HG03575 (cell line): ENCODE measurements at regions not wholly inside any gene's neighbourhood (a gene's known extent, or its start where the extent isn't known, plus 50 kb on each side); places are given as distances from the start of the nearest gene placed in this dataset.
"Not testable (repeated sequence)": the region's sequence is repeated elsewhere in the genome, so short reads cannot be mapped to it uniquely, and the experiment has no call there.

Source experiments
- ATAC-seq: cut with Tn5 transposase; IDR thresholded peaks from one replicate; pipeline ENCODE4 v1.9.1; 2021; ENCODE audit not compliant: unreplicated experiment, insufficient number of reproducible peaks, low FRiP score; ENCODE audit errors: extremely low read depth

DNA sequence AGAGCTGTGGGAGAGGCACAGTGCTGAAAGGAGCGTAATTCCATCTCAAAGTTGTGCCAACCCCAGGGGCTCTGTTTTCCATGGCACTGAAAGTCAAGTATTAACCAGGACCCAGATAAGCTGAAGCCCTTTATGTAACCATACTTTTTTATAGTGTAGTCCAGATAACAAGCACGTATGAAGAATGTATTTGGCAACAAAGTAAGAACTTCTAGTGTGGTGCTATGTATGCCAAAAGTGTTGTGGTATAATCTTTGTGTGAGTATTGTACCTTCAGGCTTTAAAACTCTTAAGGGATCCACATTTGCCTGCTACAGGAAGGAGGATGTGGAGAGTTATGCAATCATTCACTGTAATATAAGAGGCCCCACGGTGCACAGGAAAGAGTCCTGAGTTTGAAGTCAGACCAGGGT is 129.4 kb downstream of the IBTK start:
- no peak for ATAC-seq

DNA sequence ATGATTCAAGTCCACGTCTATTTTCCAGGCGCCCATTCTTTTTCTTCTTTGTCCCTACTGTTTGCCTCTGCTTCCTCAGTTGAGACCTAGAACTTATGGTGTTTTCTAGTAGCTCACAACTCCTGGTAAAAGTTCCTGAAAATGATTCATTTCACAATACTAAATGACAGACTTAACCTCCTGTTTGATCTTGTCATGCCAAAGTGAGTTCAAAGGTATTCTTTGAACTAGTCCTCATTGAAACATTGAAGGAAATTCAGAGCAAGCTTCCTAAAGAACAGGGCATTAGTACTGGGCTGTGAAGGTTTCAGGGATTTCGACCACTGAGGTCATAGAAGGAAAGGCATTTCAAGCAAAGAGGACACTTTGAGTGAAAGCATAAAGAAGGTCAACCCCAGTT is 132.8 kb downstream of the IBTK start:
- no peak for ATAC-seq

DNA sequence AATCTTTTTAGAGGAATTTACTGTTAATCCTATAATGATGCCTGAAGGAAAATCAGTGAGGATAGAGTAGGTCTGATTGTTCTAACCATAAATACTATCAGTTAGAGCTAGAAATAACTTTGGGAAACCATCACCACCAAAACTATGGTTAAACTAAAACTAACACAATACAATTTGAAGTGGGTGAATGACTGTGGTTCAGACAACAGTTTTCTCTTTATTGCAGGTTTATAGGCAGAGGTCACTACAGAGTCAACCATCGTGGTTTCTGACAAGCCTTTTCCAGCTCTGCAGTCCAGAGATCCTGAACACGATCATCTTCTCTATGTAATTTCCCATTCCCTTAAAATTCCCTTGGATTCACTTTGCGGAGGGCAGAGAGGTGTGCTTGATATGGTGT is 134.3 kb downstream of the IBTK start:
- no peak for ATAC-seq

DNA sequence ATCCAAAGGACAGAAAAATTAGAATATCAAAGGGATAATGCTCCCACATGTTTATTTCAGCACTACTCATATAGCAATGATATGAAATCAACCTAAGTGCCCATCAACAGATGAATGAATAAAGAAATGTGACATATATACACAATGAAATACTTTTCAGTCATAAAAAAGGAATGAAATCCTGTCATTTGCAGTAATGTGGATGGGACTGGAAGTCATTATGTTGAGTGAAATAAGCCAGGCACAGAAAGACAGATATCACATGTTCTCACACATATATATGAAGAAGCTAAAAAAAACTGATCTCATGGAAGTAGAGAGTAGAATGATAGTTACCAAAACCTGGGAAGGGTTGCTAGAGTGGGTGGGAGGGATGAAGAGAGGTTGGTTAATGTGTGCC is 135.7 kb downstream of the IBTK start:
- ATAC-seq: no peak

DNA sequence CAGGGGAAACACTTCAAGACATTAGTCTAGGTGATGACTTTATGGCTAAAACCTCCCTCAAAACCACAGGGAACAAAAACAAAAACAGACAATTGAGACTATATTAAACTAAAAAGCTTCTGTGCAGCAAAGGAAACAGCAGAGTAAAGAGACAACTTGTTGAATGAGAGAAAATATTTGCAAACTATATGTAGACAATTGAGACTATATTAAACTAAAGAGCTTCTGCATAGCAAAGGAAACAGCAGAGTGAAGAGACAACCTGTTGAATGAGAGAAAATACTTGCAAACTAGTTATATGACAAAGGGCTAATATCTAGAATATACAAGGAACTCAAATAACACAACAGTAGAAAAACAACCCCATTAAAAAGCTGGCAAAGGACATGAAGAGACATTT is 136.4 kb downstream of the IBTK start:
- ATAC-seq: no peak

DNA sequence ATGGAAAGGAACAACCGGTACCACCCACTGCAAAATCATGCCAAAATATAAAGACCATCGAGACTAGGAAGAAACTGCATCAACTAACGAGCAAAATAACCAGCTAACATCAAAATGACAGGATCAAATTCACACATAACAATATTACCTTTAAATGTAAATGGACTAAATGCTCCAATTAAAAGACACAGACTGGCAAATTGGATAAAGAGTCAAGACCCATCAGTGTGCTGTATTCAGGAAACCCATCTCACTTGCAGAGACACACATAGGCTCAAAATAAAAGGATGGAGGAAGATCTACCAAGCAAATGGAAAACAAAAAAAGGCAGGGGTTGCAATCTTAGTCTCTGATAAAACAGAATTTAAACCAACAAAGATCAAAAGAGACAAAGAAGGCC is 144.4 kb downstream of the IBTK start:
- ATAC-seq: not testable (repeated sequence)

DNA sequence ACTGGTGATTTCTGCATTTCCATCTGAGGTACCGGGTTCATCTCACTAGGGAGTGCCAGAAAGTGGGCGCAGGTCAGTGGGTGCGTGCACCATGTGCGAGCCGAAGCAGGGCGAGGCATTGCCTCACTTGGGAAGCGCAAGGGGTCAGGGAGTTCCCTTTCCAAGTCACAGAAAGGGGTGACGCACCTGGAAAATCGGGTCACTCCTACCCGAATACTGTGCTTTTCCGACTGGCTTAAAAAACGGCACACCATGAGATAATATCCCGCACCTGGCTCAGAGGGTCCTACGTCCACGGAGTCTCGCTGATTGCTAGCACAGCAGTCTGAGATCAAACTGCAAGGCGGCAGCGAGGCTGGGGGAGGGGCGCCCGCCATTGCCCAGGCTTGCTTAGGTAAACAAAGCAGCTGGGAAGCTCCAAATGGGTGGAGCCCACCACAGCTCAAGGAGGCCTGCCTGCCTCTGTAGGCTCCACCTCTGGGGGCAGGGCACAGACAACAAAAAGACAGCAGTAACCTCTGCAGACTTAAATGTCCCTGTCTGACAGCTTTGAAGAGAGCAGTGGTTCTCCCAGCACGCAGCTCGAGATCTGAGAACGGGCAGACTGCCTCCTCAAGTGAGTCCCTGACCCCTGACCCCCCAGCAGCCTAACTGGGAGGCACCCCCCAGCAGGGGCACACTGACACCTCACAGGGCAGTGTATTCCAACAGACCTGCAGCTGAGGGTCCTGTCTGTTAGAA is 146.0 kb downstream of the IBTK start:
- ATAC-seq: not testable (repeated sequence)

DNA sequence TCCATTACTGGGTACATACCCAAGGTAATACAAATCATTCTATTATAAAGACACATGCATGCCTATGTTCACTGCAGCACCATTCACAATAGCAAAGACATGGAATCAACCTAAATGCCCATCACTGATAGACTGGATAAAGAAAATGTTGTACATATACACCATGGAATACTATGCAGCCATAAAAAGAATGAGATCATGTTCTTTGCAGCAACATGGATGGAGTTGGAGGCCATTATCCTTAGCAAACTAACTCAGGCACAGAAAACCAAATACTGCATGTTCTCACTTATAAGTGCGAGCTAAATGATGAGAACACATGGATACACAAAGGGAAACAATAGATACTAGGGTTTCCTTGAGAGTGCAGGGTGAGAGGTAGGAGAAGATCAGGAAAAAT is 146.8 kb downstream of the IBTK start:
- ATAC-seq: not testable (repeated sequence)

DNA sequence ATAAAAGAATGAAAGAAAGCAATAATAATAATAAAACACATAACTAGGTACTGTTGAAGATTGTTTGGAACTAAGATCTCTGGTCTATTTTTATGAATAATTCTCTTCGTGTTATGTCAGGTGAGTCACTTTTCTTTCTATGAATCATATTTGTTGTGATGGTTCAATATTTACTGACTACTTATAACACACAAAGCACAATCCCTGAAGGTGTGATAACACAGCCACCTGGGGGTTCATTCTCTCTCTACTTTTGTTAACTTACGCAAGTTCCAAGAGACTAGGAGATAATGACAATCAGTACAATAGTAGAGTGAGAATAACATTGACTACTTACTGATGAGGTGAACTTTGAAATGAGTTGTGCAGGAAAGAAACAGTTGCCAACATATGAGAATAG is 149.9 kb downstream of the IBTK start:
- ATAC-seq: no peak

DNA sequence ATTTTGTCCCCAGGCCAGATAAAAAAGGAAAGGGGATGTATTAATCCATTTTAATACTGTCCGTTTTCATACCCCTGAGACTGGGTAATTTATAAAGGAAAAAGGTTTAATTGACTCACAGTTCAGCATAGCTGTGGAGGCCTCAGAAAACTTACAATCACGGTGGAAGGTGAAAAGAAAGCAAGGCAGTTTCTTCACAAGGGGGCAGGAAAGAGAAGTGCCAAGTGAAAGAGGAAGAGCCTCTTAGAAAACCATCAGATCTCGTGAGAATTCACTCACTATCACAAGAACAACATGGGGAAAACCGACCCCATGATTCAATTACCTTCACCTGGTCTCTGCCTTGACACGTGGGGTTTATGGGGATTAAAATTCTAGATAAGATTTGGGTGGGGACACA is 152.5 kb downstream of the IBTK start:
- ATAC-seq: no peak

DNA sequence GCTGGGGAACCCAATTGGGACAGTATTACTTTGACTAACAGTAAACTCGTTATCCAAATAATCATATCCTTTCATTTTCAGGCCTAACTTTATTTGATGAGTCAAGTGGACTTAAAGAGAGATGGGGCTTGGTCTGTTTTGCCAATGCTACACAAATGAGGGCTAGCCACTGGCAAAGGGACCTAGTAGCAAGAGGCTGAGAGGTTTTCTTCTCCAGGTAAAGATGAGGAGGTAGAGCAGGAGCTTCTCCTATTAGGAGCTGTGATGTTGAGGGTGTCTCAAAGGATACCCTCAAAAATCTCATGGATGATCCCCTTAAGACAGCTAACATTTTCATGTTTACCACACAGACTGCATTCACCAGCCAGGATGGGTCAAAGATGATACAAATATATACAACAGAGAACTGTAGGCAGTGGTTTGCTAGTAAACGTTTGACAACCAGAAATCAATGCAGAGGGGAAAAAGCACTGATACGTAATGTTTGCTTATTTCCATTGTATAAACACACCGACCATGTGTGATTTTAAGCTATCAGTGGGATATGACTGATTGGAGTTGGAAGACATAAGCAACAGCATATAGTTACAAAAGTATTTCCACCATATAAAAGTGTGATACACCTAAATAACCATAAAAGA is 153.3 kb downstream of the IBTK start:
- no peak for ATAC-seq

DNA sequence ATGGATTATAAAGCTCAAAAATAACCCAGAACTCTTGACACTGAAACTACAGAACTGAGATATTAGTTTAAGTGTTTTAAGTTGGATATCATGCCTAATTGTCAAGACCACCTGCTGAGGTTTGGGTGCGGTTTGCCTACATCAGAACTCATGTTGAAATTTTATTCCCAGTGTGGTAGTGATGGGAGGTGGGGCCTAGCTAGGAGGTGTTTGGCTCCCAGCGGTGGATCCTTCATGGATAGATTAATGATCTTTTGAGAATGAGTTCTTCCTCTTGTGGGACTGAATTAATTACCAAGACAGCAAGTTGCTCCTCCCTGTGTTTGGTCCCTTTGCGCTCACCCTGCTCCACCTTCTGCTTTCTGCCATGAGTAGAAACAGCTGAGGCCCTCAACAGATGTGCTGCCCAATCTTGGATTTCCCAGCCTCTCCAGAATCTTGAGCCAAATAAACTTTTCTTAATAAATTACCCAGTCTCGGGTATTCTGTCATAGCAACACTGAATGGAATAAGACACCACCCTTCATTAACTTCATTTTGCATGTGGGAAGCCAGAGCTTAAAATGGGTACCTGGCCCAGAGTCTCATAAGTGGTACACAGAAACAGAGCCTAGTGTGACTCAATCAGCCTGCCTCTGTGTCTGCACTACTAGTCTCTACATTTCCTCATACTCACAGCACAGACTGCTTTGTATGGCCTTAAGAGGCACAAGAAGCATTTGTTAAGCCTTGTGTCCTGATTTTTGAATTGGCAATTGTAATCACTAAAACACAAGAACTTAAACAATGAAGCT is 158.4 kb downstream of the IBTK start:
- ATAC-seq: no peak

DNA sequence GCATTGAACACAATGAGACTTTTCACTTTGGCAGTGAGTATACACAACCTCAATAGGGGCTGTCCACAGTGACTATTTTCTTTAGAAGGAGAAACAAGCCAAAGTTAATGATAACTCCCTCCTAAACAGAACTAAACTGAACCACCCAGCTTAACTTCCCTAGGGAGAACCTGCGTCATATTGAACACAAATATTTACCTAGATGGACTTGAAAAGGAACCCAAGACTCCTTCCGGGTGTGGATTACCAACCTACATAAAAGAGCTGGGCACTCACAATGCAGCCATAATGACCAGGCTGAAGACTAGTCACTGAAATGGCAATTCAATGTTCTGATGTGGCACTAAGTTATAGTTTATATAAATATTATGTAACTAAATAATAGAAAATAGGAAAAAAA is 160.6 kb downstream of the IBTK start:
- ATAC-seq: no peak

DNA sequence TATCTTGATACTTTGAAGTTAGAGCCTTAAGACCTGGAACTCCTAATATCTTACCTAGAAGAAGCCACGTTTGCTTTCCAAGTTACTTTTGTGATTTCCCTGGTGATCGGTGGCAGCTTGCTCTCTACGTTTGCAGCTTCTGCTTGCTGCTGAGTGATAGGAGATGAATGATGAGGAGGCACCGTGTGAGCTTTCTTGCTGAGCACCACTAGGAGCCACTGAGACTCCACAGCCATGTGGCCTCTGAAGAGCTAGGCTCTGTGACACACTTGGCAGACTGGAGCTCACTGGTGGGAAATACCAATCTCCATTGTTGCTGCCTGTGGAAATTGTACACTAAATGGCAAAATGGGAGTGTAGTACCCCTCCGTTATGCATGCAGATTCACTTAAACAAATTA is 161.8 kb downstream of the IBTK start:
- no peak for ATAC-seq

DNA sequence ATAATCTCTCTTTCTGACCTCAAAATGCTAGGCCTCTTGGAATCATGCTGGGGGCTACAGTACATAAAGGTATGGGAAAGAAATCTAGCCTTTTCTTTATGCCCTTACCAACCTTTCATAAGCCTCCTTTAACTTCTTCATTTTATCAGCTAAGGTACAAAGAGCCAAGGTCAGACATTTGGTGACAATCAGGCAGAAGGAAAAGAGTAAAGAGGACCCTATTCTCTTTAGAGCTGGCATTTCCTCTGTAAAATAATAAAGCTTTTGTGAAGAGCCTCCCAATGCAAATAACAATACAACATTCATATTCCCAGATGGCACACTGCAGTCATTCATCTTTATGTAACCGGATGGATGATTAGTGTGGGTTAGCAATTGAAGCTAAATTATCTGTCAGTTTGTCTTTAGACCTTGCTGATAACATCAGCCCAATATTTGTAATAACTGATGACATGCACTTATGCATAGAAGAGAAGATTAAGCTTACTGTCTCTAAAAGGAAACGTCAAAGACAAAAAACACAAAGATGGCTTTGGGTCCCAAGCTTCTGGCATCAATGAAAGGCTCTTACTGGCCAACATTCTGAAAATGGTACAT is 163.1 kb downstream of the IBTK start:
- no peak for ATAC-seq

DNA sequence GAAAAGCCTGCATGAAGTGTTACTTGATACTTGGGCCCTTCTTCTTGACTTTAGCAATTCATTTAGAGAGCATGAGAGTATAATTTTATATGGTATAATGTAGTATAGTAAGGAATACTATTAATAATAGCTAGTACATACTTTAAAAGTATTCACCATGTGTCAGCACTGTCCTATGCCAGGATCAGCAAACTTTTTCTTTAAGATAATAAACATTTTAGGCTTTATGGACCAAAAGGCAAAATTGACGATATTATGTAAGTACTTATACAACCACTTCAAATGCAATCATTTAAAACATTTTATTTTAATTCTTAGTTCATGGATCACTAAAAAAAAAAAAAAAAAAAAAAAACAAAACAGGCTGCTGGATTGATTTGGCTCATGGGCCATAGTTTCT is 163.9 kb downstream of the IBTK start:
- no peak for ATAC-seq

DNA sequence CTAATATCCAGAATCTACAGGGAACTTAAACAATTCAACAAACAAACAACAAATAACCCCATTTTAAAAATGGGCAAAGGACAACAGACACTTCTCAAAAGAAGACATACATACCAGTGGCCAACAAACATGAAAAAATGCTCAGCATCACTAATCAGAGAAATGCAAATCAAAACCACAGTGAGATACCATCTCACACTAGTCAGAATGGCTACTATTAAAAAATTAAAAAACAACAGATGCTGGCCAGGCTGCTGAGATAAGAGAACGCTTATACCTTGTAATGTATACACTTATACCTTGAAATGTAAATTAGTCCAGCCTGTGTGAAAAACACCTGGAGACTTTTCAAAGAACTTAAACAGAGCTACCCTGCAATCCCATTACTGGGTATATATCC is 166.8 kb downstream of the IBTK start:
- no peak for ATAC-seq

DNA sequence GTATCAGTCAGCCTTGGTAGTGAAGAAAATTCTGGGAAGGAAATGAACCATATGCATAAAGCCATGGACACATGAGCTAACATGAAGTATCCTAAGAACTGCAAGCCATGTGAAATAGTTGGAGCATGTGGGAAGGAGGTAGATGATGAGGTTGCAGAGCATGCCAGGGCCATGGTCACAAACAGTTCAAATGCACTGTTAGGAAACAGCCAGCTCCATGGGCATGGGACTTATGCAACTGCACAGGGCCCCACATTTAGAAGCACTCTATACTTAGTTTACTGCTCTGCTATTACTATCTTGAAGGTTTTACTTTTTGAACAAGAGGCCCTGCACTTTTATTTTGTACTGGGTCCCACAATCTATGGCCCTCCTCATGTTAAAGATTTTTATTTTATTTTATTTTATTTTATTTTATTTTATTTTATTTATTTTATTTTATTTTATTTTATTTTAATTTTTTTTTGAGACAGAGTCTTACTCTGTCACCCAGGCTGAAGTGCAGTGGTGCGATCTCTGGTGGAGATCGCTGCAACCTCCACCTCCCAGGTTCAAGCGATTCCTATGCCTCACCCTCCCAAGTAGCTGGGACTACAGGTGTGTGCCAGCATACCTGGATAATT is 169.1 kb downstream of the IBTK start:
- ATAC-seq: no peak

DNA sequence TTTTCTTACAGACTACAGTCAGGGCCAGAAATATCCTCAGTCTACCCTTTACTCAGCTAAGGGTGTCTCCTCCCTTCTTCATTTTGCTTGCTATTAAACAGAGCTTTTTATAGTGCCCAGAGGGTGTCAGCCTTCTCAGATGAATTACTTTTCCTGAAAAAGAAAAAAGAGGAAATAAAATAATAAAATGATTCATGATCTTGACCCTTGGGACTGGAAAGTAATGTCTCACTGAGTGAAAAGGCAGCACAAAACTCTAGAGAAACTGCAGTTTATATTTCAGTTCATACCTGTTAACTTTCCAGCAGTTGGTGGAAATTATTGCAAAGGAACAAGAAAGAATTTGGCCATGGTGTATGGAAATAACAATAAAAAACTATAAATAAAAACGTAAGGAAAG is 170.6 kb downstream of the IBTK start:
- ATAC-seq: no peak
